Ammon's horn (tissue), 1 donor: ENCODE measurements at regions not wholly inside any gene's neighbourhood (a gene's known extent, or its start where the extent isn't known, plus 50 kb on each side); places are given as distances from the start of the nearest gene placed in this dataset.
"Not testable (repeated sequence)": the region's sequence is repeated elsewhere in the genome, so short reads cannot be mapped to it uniquely, and the experiment has no call there.

Source experiments
- DNase-seq: peaks from one replicate; pipeline ENCODE4 v3.0.0-alpha.2; 2016; ENCODE audit warnings: low spot score

GRCh38 chr2:75326645-75327044 lies 127.3 kb upstream of the TACR1 start:
- DNase-seq, result no peak

- no peak for DNase-seq
Observed at GRCh38 chr2:75325594-75325993, 126.3 kb upstream of the TACR1 start.

GRCh38 chr2:75324861-75325284 lies 125.6 kb upstream of the TACR1 start:
- DNase-seq, result no peak

GRCh38 chr2:75324141-75324540 lies 124.8 kb upstream of the TACR1 start:
- DNase-seq, result no peak

GRCh38 chr2:75321599-75321922 lies 122.2 kb upstream of the TACR1 start:
- DNase-seq, result no peak

- no peak for DNase-seq
Observed at GRCh38 chr2:75320898-75321598, 121.7 kb upstream of the TACR1 start.

GRCh38 chr2:75319951-75320350 lies 120.6 kb upstream of the TACR1 start:
- DNase-seq, result no peak

GRCh38 chr2:75317802-75318201 lies 118.5 kb upstream of the TACR1 start:
- no peak for DNase-seq

- DNase-seq, result no peak
Observed at GRCh38 chr2:75317316-75317715, 118.0 kb upstream of the TACR1 start.

- no peak for DNase-seq
Observed at GRCh38 chr2:75315436-75315835, 116.1 kb upstream of the TACR1 start.

GRCh38 chr2:75311993-75312392 lies 112.7 kb upstream of the TACR1 start:
- DNase-seq, result no peak

- no peak for DNase-seq
Observed at GRCh38 chr2:75311521-75311920, 112.2 kb upstream of the TACR1 start.

GRCh38 chr2:75310876-75311275 lies 111.6 kb upstream of the TACR1 start:
- DNase-seq, result no peak

GRCh38 chr2:75309596-75310463 lies 110.5 kb upstream of the TACR1 start:
- no peak for DNase-seq

GRCh38 chr2:75303227-75303626 lies 103.9 kb upstream of the TACR1 start:
- no peak for DNase-seq

- DNase-seq, result no peak
Observed at GRCh38 chr2:75294362-75294761, 95.0 kb upstream of the TACR1 start.

- DNase-seq, result no peak
Observed at GRCh38 chr2:75292826-75293225, 93.5 kb upstream of the TACR1 start.

- peak; percentile 25 for DNase-seq
Observed at GRCh38 chr2:75290600-75291150, 91.4 kb upstream of the TACR1 start.

GRCh38 chr2:75289771-75290170 lies 90.5 kb upstream of the TACR1 start:
- no peak for DNase-seq

- DNase-seq, result not testable (repeated sequence)
Observed at GRCh38 chr2:75289178-75289577, 89.9 kb upstream of the TACR1 start.

- DNase-seq, result no peak
Observed at GRCh38 chr2:75288760-75289159, 89.4 kb upstream of the TACR1 start.

GRCh38 chr2:75287624-75288316 lies 88.5 kb upstream of the TACR1 start:
- DNase-seq, result no peak

GRCh38 chr2:75284345-75284744 lies 85.0 kb upstream of the TACR1 start:
- no peak for DNase-seq
